AG09309 (cell line): ENCODE measurements at regions not wholly inside any gene's neighbourhood (a gene's known extent, or its start where the extent isn't known, plus 50 kb on each side); places are given as distances from the start of the nearest gene placed in this dataset.
"Not testable (repeated sequence)": the region's sequence is repeated elsewhere in the genome, so short reads cannot be mapped to it uniquely, and the experiment has no call there.

Experiments
- DNase-seq: peaks from one replicate; pipeline ENCODE4 v3.0.0-alpha.2; 2010; ENCODE audit warnings: low read depth
- H3K4me3 ChIP-seq: 2 replicates; pipeline ENCODE4 v1.5.1; 2011; ENCODE audit warnings: mild to moderate bottlenecking, low read depth, low read length, moderate library complexity; ENCODE audit not compliant: control insufficient read depth
- CTCF ChIP-seq: IDR thresholded peaks from 2 replicates; pipeline ENCODE4 v1.5.1; 2011; ENCODE audit warnings: mild to moderate bottlenecking, low read depth, low read length, inconsistent platforms; ENCODE audit not compliant: insufficient read depth, control insufficient read depth; ENCODE audit errors: missing control alignments

DNA sequence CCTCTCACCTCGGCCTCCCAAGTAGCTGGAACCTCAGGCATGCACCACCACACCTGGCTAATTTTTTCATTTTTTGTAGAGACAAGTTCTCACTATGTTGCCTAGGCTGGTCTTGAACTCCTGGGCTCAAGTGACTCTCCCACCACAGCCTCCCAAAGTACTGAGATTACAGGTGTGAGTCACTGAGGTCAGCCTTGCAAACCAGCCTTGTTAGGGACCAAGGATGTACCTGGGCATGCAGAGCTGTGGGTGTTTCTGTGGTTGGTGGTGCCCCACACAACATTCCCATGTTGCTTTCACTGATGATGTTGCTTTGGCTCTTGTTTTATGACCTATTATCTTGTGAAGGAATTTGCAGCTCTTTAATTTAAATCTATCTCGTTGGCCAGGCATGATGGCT, 54.8 kb downstream of the OTUD1 start:
- TF ChIP-seq CTCF, result no peak

GRCh38 chr10:23496727-23497126, 57.9 kb downstream of the OTUD1 start:
- TF ChIP-seq CTCF, result no peak
- H3K4me3 ChIP-seq, result no peak overlapping the region
- DNase-seq, result no peak

More for the DNA sequence above, 54.8 kb downstream of the OTUD1 start:
- no peak overlapping the region for H3K4me3 ChIP-seq
- DNase-seq, result no peak

DNA sequence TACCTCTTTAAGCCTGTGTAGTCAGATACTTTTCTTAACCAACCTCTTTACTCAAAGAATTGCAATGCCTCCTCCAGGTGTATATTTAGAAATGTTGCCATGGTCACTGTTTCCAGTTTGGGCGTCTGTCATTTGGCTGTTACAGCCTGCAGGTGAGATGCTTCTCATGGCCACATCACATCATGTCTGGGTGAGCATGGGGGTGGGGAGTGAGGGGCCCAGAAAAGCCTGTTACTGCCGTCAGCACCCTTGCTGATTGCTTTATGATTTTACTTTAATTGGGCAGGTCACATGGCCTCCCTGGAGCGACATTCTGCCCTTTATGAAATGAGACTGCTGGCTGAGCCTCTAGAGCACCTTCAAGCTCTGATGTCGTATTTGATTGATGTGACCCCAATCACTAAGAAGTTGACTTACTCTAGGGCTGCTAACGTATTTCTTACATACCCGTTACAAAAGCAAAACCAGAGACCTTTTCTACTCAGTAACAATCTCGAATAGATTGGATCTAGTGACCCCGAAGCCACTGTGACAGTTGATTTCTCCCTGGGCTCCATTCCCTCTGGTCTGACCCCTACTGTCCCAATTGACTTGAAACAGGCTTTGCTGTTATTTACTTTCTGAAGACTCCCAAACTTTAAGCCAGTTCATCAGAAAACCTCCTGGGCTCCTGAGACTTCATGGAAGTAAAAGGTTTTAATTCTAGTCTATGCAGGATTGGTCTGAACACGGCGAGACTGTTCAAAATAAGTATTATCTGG, 60.7 kb downstream of the OTUD1 start:
- DNase-seq, result no peak
- H3K4me3 ChIP-seq, result no peak overlapping the region
- TF ChIP-seq CTCF, result no peak

- DNase-seq, result no peak
- TF ChIP-seq CTCF, result no peak
- H3K4me3 ChIP-seq, result no peak overlapping the region
Measured at GRCh38 chr10:23505797-23506465, 67.1 kb downstream of the OTUD1 start.

- DNase-seq, result peak; percentile 49
- no peak overlapping the region for H3K4me3 ChIP-seq
- no peak for TF ChIP-seq CTCF
Measured at GRCh38 chr10:23512355-23513058, 73.6 kb downstream of the OTUD1 start.

DNA sequence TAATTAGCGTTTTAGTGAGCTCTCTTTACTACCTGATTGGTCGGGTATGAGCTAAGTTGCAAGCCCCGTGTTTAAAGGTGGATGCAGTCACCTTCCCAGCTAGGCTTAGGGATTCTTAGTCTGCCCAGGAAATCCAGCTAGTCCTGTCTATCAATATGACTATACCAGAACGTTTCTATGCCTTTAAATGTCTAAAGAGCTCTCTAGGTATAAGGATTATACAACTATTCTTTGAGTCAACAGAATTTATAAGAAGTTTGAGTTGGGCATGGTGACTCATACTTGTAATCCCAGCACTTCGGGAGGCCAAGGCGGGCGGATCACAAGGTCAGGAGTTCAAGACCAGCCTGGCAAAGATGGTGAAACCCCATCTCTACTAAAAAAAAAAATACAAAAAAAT, 74.7 kb downstream of the OTUD1 start:
- DNase-seq, H3K4me3 ChIP-seq: not testable (repeated sequence)

GRCh38 chr10:23514321-23514720, 75.4 kb downstream of the OTUD1 start:
- TF ChIP-seq CTCF, result no peak
- H3K4me3 ChIP-seq, result no peak overlapping the region
- no peak for DNase-seq
